Middle frontal gyrus (tissue), 1 donor: ENCODE measurements at regions not wholly inside any gene's neighbourhood (a gene's known extent, or its start where the extent isn't known, plus 50 kb on each side); places are given as distances from the start of the nearest gene placed in this dataset.

Source experiments
- DNase-seq: peaks from one replicate; pipeline ENCODE4 v3.0.0-alpha.2; 2015; ENCODE audit warnings: low spot score; ENCODE audit errors: extremely low spot score

- no peak for DNase-seq
Observed at GRCh38 chr5:89010512-89010911, 127.5 kb upstream of the MEF2C start.

DNA sequence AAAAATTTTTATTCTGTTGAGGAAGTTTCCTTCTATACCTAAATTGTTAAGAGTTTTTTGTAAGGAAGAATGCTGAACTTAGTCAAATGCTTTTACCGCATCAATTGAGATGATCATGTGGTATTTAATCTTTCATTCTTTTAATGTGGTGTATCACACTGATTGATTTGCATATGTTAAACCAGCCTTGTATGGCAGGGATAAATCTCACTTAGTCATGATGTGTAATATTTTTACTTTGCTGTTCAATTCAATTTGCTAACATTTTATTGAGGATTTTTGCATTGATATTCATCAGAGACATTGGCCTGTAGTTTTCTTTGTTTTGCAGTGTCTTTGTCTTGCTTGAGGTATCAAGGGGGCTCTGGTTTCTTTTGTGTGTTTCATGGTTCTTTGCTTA is 125.3 kb upstream of the MEF2C start:
- no peak for DNase-seq

DNA sequence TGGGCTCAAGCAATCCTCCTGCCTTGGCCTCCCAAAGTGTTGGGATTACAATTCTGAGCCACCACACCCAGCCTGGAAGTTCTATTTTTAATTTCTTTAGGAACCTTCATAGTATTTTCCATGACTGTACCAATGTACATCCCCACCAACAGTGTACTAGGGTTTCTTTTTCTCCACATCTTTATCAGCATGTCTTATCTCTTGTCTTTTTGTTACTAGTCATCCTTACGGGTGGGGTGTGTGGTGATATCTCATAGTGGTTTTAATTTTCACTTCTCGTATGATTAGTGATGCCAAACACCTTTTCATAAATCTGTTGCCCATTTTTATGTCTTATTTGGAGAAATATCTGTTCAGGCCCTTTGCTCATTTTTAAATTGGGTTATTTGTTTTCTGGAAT is 123.0 kb upstream of the MEF2C start:
- DNase-seq = no peak

- DNase-seq = no peak
Observed at GRCh38 chr5:89004379-89004778, 121.4 kb upstream of the MEF2C start.

DNA sequence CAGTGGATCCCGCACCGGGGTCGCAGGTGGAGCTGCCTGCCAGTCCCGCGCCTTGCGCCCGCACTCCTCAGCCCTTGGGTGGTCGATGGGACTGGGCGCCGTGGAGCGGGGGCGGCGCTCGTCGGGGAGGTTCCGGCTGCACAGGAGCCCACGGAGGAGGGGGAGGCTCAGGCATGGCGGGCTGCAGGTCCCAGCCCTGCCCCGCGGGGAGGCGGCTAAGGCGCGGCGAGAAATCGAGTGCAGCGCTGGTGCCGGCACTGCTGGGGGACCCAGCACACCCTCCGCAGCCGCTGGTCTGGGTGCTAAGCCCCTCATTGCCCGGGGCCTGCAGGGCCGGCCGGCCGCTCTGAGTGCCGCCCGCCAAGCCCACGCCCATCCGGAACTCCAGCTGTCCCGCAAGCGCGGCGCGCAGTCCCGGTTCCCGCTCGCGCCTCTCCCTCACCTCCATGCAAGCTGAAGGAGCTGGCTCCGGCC is 120.6 kb upstream of the MEF2C start:
- no peak for DNase-seq

DNA sequence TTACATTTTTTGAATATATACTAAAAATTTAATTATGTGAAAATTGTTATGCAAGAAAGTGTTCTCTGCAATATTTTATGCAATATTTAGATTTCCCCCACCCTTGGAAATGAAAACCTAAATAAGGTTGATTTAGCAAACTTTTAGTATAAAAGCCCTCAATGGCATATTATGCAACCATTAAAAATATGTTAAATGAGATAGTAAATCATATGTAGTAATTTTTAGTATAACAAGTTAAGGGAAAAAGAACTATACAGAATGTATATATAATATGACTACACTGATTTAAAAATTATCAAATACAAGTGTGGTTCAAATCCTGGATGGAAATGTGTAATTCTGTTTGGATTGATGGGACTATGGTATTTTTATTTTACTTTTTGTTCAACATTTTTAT is 116.9 kb upstream of the MEF2C start:
- DNase-seq = no peak

DNA sequence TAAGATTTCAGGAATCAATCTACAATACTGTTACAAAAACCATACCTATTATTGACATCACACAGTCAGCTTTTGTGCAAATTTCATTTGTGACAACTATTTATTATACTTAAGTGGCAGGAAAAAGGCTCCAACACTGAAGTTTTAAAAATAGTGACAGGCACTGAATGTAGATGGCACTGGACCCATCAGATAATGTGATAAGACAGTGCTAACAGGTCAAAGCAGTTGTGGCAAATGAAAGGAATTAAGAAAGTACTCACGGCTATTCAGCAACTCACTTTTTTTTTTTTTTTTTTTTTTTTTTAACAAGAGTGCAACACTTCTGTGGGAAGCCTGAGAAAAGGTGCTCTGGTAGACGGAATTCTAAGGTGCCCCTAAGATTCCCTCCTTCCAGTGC is 115.0 kb upstream of the MEF2C start:
- DNase-seq = no peak

DNA sequence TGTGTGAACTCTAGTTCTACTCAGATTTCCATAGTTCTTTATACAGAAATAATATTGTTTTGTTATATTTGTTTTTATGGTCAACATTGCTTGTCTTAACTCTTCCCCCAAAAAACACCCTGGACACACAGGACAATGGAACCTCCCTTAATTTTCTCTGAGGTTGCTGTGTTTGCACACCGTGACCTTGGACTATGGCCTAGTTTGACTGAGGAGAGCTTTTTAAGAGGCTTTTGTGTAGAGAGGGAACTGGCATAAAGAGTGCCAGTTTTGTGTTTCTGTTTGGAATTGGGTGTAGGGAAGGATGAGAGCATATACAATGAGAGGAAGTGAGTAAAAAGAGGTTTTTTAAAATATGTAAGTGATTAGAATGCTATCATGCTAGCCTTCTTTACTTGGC is 101.1 kb upstream of the MEF2C start:
- DNase-seq = no peak

GRCh38 chr5:88979726-88980125 is 96.7 kb upstream of the MEF2C start:
- DNase-seq = no peak

DNA sequence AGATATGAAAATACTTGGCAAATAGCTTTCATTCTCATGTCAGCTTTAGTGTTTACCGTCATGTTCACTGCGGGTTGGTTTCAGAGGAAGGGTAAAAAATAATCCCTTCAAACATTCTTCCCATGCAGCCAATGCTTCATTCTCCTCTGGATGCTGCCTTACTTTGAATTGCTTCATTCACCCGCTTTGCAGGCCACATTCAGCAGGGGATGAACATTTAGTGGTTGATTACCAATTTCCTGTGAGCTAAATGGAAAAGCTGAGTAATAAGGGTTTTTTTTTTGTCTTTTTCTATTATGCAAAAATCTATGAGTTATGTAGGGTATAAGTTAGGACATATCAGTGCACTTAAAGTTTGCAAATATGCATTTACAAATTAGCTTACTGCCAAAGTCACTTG is 96.3 kb upstream of the MEF2C start:
- DNase-seq = no peak

DNA sequence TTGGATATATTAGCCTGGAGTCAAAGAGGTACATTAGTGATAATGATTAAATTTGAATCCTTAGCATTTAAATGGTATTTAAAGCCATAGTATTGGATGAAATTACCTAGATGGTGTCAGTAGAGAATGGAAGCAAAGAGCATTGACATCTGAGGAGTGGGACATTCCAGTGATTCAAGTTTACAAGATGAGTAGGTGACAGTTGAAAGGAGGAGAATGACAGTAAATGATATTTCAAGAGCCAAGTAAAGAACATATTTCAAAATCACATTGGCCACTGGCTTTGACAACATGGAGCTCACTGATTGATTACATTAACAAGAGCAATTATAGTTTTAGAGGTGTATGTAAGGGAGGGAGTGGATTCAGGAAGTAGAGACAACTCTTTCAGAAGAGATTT is 93.9 kb upstream of the MEF2C start:
- DNase-seq = no peak

DNA sequence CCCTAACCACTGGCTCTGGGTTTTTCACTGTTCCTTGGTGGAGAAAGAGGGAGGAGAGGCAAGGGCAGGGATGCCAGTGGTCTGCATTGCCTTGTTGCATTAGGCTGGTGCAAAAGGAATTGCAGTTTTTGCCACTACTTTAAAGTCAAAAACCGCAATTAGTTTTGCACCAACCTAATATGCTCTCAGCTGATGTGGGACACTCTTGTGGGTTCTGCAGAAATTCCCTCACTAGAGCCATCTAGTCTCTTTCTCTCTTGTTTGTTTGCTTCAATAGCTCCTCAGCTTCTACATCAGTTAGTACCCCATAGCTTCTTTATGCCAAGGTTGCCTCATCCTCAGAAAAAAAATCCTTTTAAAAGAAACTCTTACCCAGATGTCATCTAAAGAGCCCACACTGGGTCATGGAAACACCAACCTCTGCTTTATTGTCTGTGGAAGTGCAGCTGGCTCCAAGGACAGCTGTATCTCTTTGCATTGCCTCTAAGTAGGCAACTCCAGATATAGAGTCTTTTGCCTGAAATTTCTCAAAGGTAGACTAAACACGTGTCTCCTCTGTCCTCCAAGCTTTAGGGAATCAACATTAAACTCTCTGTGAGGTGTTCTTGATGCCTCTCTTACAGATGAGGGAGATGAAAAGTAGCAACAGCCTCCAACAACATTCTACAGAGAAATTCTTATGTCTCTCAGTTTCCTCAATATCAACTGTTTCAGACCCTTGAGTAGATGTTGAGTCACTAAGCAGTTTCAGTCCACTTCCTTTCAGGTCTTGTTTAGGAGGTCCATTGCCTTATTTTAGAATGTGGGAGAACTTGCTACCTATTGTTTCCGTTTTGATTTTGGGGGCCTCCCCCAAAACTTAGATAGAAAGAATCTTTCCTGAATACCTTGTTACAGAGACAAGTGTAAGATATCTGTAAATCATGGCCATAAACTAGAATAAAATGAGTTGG is 84.9 kb upstream of the MEF2C start:
- no peak for DNase-seq

DNA sequence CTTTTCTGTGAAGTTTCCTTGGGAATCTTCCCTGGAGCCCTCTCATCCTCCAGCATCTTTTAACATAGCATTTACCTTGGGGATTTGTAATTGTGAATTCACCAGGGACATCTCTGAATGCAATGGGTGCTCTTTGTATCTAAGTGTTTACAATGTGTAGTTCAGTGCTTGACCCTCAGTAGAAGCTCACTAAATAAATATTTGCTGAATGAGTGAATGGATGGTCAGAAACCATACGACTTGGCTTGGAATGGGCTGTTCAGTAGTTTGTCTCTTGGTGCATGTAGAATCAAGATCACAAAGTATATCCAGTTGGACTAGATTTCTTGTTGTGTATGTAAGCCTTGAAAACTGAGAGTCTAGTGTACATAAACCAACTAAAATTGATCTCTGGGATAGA is 81.8 kb upstream of the MEF2C start:
- no peak for DNase-seq

GRCh38 chr5:88957013-88957412 is 74.0 kb upstream of the MEF2C start:
- DNase-seq = no peak

DNA sequence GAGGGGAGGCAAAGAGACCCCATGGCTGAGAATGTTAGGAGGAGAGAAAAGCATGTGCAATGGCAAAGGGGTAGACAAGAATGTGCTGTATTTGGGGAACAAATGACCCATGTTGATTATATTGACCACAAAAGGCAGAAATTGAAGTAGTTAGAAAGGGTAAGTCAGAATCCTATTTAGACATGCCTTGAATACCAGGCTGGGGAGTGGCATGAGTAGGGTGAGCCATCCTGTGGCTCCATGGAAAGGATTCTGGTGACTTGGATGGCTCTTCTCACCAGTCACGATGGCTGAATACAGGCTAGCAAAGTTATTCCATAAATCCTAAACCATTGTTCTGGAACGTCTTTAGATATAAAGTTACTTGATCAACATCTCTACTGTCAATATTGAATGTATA is 73.4 kb upstream of the MEF2C start:
- no peak for DNase-seq

DNA sequence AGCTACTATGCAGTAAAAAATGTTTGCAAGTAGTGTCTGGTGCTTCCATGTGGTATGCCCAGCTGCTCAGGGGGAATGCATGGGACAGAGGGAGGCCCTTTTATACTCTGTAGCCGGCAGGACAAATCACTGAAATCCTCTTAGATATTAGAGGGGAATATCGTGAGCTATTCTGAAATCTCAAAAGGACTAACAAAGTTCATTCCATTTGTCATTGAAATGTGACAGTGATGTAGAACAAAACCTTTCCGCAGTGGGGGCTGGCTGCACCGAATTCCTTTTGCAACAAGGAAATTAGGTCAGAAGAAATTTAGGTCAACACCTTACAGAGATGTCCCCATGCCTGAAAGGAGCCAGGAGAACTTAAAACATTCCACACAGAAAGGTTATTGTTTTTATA is 72.4 kb upstream of the MEF2C start:
- DNase-seq = no peak

- no peak for DNase-seq
Observed at GRCh38 chr5:88954511-88954910, 71.5 kb upstream of the MEF2C start.

- no peak for DNase-seq
Observed at GRCh38 chr5:88952996-88953643, 70.1 kb upstream of the MEF2C start.

GRCh38 chr5:88952344-88952743 is 69.4 kb upstream of the MEF2C start:
- no peak for DNase-seq

GRCh38 chr5:88951457-88951856 is 68.5 kb upstream of the MEF2C start:
- no peak for DNase-seq

DNA sequence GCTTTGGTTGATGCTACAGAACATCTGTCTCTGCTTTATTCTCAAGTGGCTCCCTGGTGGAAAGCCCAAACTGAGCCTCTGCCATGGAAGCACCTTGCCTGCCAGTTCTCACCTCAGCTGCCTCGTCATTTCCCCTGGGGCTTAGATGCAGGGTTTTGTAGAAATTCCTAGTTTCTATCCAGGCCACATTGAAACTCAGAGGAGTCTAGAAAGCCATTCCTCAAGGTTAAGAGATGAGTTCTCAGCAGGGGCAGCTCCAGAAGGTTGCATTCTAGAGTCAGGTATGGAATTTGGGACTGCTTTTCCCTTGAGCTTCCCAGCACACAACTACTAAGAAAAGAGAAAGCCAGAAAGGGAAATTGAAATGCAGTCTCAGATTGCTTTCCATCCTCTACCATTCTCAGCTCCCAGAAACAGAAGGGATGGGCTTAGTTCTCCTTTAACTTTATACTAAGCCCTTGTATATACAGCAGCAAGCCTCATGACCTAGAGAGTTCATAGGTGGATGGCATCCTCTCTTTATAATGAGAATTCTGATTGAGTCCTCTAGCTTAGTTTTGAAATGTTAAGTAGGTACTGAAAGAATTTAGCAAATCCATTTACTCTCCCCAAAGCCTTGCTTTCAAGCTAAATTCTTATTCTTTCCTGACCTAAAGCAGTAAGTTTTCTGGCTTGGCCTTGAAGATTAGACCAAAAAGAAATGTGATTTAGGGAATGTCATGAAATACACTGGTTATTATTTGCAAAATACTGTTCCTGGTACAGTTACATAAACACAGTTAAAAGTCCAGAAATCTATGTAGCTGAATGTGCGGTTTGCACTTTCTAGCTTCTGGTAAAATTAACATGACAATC is 66.0 kb upstream of the MEF2C start:
- no peak for DNase-seq
